HepG2 (cell line): ENCODE measurements at regions not wholly inside any gene's neighbourhood (a gene's known extent, or its start where the extent isn't known, plus 50 kb on each side); places are given as distances from the start of the nearest gene placed in this dataset.

Experiments
- ATAC-seq: fragments of 200-7000 bp; cut with Tn5 transposase; 3 replicates; pipeline ENCODE4 v1.9.1; 2020; ENCODE audit warnings: mild to moderate bottlenecking, moderate library complexity
- BruUV-seq: library from RNA; stranded (reverse); fragments of 400-500 nt; replicated peaks from 2 replicates; lab custom pipeline; 2021; lab: Mats Ljungman, UMichigan
- CTCF ChIA-PET: fragments of 300-600 bp; formaldehyde crosslinking; extraction: SDS; loops from one replicate; lab custom pipeline; 2021; ENCODE audit warnings: low total read pairs, inconsistent platforms, low intra/inter-chr PET ratio; lab: Yijun Ruan, JAX
- POLR2A ChIA-PET: fragments of 350-600 bp; sonication (Branson Sonifier 250); formaldehyde crosslinking; loops from one replicate; lab custom pipeline; 2020; ENCODE audit warnings: antibody characterized with exemption, inconsistent platforms; lab: Yijun Ruan, JAX
- DNase-seq: peaks from one replicate; pipeline ENCODE4 v3.0.0-alpha.2; 2015; ENCODE audit warnings: low spot score
- FAIRE-seq: peaks from 3 replicates; lab custom pipeline; 2011; peaks lifted over from hg19 to GRCh38; lab: Jason Lieb, UNC
- H2AFZ ChIP-seq: one replicate; pipeline ENCODE4 v1.6.1; 2011; ENCODE audit warnings: low read length, inconsistent platforms
- H3K27ac ChIP-seq: fragments of 300-600 bp; 3 replicates; pipeline ENCODE4 v1.8.0; 2011; ENCODE audit warnings: mixed run types, mild to moderate bottlenecking, mixed read lengths, low read length, inconsistent platforms; ENCODE audit not compliant: insufficient read depth; ENCODE audit errors: extremely low read length
- H3K27me3 ChIP-seq, 2 experiments: fragments of 200-600 bp in 1 of 2; 2 replicates in 1 of 2; 3 replicates in 1 of 2; pipeline versions ENCODE4 v1.6.0 to v1.8.0; 2011; ENCODE audit warnings: low read length in 2 of 2, mild to moderate bottlenecking in 2 of 2, moderate library complexity in 2 of 2, inconsistent platforms in 1 of 2; ENCODE audit not compliant: insufficient read depth in 2 of 2, control insufficient read depth in 1 of 2
- H3K36me3 ChIP-seq, 2 experiments: fragments of 200-600 bp in 1 of 2; replicated peaks in 1 of 2; 2 replicates in 1 of 2; 3 replicates in 1 of 2; pipeline versions ENCODE4 v1.5.1 to v1.8.0; 2011; ENCODE audit warnings: low read length in 2 of 2, inconsistent platforms in 1 of 2; ENCODE audit not compliant: insufficient read depth in 2 of 2, control insufficient read depth in 1 of 2
- H3K4me1 ChIP-seq: 2 replicates; pipeline ENCODE4 v1.5.1; 2012; ENCODE audit warnings: low read length, inconsistent platforms; ENCODE audit not compliant: insufficient read depth
- H3K4me2 ChIP-seq: 2 replicates; pipeline ENCODE4 v1.6.0; 2011; ENCODE audit warnings: low read depth, low read length, inconsistent platforms
- H3K4me3 ChIP-seq, 3 experiments: fragments of 200-600 bp in 1 of 3; sonication (generic), shearing (Covaris generic) in 1 of 3; replicated peaks in 1 of 3; 2 replicates each; pipeline ENCODE4 v1.5.1; 2011 to 2016; ENCODE audit warnings: low read length in 3 of 3, inconsistent platforms in 2 of 3, low read depth in 2 of 3, mild to moderate bottlenecking in 2 of 3, control low read depth in 1 of 3, mixed read lengths in 1 of 3; ENCODE audit not compliant: insufficient read depth in 1 of 3
- H3K79me2 ChIP-seq: one replicate; pipeline ENCODE4 v1.6.1; 2011; ENCODE audit warnings: low read length, inconsistent platforms; ENCODE audit not compliant: insufficient read depth
- H3K9ac ChIP-seq: 2 replicates; pipeline ENCODE4 v1.6.0; 2011; ENCODE audit warnings: mild to moderate bottlenecking, low read depth, low read length, inconsistent platforms; ENCODE audit not compliant: insufficient read depth
- H3K9me3 ChIP-seq: 2 replicates; pipeline ENCODE4 v1.5.1; 2012; ENCODE audit warnings: mild to moderate bottlenecking, low read length
- H4K20me1 ChIP-seq: 2 replicates; pipeline ENCODE4 v1.6.0; 2011; ENCODE audit warnings: inconsistent platforms, mild to moderate bottlenecking, low read length, moderate library complexity; ENCODE audit not compliant: insufficient read depth
- ARID2 ChIP-seq: sonication (generic); formaldehyde crosslinking; IDR thresholded peaks from 2 replicates; pipeline ENCODE4 v1.8.1; 2022; ENCODE audit warnings: mild to moderate bottlenecking, missing genetic modification reagents, borderline replicate concordance
- GATAD1 ChIP-seq: IDR thresholded peaks from 2 replicates; pipeline ENCODE4 v1.6.1; 2016; ENCODE audit warnings: missing genetic modification reagents, missing compliant biosample characterization
- NR2C2 ChIP-seq: sonication (generic); formaldehyde crosslinking; IDR thresholded peaks from 2 replicates; pipeline ENCODE4 v1.4.0; 2020; ENCODE audit warnings: missing genetic modification reagents, mild to moderate bottlenecking, moderate library complexity, borderline replicate concordance
- SAFB2 ChIP-seq: sonication (generic); formaldehyde crosslinking; IDR thresholded peaks from 2 replicates; pipeline ENCODE4 v1.5.1; 2020; ENCODE audit warnings: missing genetic modification reagents, low read depth, mild to moderate bottlenecking, borderline replicate concordance
- SIX4 ChIP-seq: sonication (generic); formaldehyde crosslinking; IDR thresholded peaks from 2 replicates; pipeline ENCODE4 v1.4.0; 2020; ENCODE audit warnings: missing genetic modification reagents
- SSRP1 ChIP-seq: IDR thresholded peaks from 2 replicates; pipeline ENCODE4 v1.6.1; 2016; ENCODE audit warnings: control low read depth
- TMF1 ChIP-seq: sonication (generic); formaldehyde crosslinking; IDR thresholded peaks from 2 replicates; pipeline ENCODE4 v1.8.1; 2022; ENCODE audit warnings: low read depth, missing genetic modification reagents
- ZFP37 ChIP-seq: sonication (generic); formaldehyde crosslinking; IDR thresholded peaks from 2 replicates; pipeline ENCODE4 v1.4.0; 2020; ENCODE audit warnings: missing genetic modification reagents, borderline replicate concordance
- ZNF282 ChIP-seq: fragments of 450-650 bp; IDR thresholded peaks from 2 replicates; pipeline ENCODE4 v1.6.1; 2018; ENCODE audit not compliant: partially characterized antibody
- ZNF367 ChIP-seq: sonication (generic); formaldehyde crosslinking; IDR thresholded peaks from 2 replicates; pipeline ENCODE4 v1.4.0; 2020; ENCODE audit warnings: missing genetic modification reagents, borderline replicate concordance
- ZNF567 ChIP-seq: sonication (generic); formaldehyde crosslinking; IDR thresholded peaks from 2 replicates; pipeline ENCODE4 v1.8.1; 2023; ENCODE audit warnings: mild to moderate bottlenecking, missing genetic modification reagents, borderline replicate concordance
- ZNF652 ChIP-seq: IDR thresholded peaks from 2 replicates; pipeline ENCODE4 v1.6.1; 2016; ENCODE audit warnings: low read depth, borderline replicate concordance
- ZNF678 ChIP-seq: sonication (generic); formaldehyde crosslinking; IDR thresholded peaks from 2 replicates; pipeline ENCODE4 v1.4.0; 2020; ENCODE audit warnings: mild to moderate bottlenecking, missing genetic modification reagents
- WGBS: methylation state at CpG from one replicate; pipeline ENCODE4 v1.1.6; 2017; ENCODE audit warnings: low lambda C conversion rate; 5-methylcytosine and 5-hydroxymethylcytosine counted together
- in situ Hi-C: cut with HindIII; loops from 2 replicates; pipeline ENCODE4 v1.10.0; 2017; ENCODE audit warnings: low pct_unique_long_range_greater_than_20kb; ENCODE audit not compliant: extremely low pct_ligation_motif_present
- intact Hi-C: fragments of 100-400 bp; cut with micrococcal nuclease; formaldehyde crosslinking; loops from one replicate; pipeline ENCODE4 v1.10.0; 2022; ENCODE audit not compliant: unreplicated experiment
- TF ChIP-seq, protein P1 (sequence below): sonication (generic); formaldehyde crosslinking; conservative IDR thresholded peaks from 2 replicates; pipeline ENCODE4 v1.4.0; 2020; ENCODE audit warnings: missing genetic modification reagents
- TF ChIP-seq, protein P2 (sequence below): IDR thresholded peaks from 2 replicates; pipeline ENCODE4 v1.6.1; 2016
- TF ChIP-seq, protein P3 (sequence below): sonication (generic); formaldehyde crosslinking; IDR thresholded peaks from 2 replicates; pipeline ENCODE4 v1.4.0; 2020; ENCODE audit warnings: missing genetic modification reagents, borderline replicate concordance

DNA sequence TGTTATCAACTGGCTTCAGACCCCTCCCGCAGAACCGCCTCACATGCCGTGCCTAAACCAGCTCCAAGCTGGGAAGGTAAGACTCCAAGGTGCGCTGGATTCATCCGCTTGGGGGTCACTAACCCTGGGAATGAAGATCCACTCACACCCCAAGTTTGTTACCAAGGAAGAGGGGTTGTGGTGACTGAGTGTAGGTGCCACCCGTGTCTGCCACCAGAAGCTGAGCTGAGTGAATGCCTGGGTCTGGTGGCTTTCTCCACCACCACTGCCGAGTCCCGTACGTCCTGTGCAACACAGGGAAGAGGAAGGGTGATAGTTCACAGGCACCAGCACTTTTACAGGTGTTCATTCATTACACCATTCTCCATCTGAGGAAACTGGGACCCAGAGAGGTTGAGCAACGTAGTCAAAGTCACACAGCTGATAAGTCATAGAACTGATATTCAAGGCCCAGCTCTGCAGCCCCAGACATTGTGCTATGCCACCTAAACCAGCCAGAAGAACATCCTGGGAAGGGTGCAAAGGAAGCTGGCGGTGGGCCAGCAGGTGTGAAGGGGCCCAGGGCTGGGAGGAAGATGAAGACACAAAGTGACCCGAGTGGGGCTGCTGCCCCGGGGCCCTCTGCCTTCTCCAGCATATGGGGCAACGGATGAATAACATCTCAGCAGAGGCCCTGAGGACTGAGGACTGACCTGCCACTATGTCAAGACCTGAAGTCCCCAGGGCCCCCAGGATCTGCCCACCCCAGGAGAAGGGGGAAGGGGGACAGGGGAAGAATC, 70.9 kb upstream of the PPP1R26 start (continued):
- TF ChIP-seq, protein P1, sequence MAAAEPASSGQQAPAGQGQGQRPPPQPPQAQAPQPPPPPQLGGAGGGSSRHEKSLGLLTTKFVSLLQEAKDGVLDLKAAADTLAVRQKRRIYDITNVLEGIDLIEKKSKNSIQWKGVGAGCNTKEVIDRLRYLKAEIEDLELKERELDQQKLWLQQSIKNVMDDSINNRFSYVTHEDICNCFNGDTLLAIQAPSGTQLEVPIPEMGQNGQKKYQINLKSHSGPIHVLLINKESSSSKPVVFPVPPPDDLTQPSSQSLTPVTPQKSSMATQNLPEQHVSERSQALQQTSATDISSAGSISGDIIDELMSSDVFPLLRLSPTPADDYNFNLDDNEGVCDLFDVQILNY (CRISPR knock-in tag): no peak
- no peak for TF ChIP-seq SIX4 (CRISPR knock-in tag)
- no peak for TF ChIP-seq NR2C2 (CRISPR knock-in tag)
- TF ChIP-seq, all 625 proteins: peak for 0

DNA sequence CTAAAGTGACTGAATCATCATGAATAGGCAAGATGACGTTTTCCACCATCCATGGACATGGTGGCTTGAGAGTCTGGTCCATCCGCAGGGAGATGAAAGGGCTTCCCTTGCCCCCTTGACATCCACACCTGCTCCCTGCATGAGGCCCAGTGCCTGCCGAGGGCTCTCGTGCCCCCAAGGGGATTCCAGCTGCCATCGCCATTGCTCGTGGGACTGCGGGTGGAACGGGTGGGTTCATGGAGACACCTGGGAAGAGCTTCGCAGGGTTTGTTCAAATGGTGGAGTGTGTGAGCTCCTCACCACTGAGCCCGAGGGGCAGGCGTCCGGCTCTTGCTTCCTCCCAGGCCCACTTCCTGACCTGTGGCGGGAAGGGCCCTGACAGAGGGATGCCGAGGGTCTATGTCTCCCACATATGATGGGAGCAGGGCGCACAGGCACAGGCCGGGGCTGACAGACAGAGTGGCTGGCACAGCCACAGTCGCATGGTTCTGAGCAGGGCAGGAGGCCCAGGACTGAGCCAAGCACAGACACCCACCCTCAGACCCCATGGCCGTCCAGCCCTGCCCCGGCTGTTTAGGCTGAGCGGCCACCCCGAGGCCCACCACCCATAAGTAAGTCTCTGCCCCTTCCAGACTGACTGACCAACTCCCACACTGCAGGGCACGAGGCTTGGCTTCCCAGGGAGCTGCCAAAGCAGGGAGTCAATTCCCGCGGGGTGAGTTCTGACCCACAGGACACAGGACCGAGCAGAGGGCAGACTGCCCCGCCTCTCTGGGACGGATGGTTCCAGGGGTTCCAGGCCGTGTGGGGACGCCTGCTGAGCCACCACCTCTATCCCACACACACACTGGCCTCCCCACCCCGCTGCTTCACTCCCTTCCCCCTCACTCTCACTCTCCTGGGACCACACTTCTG, 70.0 kb upstream of the PPP1R26 start:
- in situ Hi-C loops (loop anchor here (5.0 kb wide), 1 partner anchor 322 kb away; the partner anchor contains the start of gene OLFM1), intact Hi-C loops (no loop called here)
- Histone ChIP-seq H3K79me2 (no peaks in the 10 kb centered on the region), H3K36me3 (no peaks in the 10 kb centered on the region), H3K4me3 (no peak overlapping the region), H3K9me3 (no peaks in the 10 kb centered on the region), H3K27ac (no peak overlapping the region), H3K4me2 (no peak overlapping the region), H3K27me3 (peaks cover 6 to 63% of the 10 kb centered on the region in 2 experiments), H4K20me1 (no peaks in the 10 kb centered on the region; the same call in 1 of the 2 replicates), H3K9ac (no peak overlapping the region), H3K4me1 (no peaks in the 10 kb centered on the region), H2AFZ (no peak overlapping the region)
- DNase-seq (no peak), ATAC-seq (no peak), FAIRE-seq (no peak)
- ChIA-PET CTCF (interaction anchor here (4.7 kb wide), 1 partner anchor 323 kb away, joined by 62 read pairs; the partner anchor contains the start of gene OLFM1), POLR2A (no interaction called here)
- TF ChIP-seq, protein P2, sequence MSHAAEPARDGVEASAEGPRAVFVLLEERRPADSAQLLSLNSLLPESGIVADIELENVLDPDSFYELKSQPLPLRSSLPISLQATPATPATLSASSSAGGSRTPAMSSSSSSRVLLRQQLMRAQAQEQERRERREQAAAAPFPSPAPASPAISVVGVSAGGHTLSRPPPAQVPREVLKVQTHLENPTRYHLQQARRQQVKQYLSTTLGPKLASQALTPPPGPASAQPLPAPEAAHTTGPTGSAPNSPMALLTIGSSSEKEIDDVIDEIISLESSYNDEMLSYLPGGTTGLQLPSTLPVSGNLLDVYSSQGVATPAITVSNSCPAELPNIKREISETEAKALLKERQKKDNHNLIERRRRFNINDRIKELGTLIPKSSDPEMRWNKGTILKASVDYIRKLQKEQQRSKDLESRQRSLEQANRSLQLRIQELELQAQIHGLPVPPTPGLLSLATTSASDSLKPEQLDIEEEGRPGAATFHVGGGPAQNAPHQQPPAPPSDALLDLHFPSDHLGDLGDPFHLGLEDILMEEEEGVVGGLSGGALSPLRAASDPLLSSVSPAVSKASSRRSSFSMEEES (CRISPR knock-in tag): no peak
- TF ChIP-seq ZNF367 (CRISPR knock-in tag) (no peak), ZNF678 (CRISPR knock-in tag) (no peak), ZNF567 (CRISPR knock-in tag) (no peak), GATAD1 (CRISPR knock-in tag) (no peak), ZFP37 (CRISPR knock-in tag) (no peak), SAFB2 (CRISPR knock-in tag) (no peak), SIX4 (CRISPR knock-in tag) (no peak), SSRP1 (CRISPR knock-in tag) (no peak), ZNF652 (CRISPR knock-in tag) (no peak), ARID2 (CRISPR knock-in tag) (no peak), ZNF282 (no peak), TMF1 (CRISPR knock-in tag) (no peak)
- TF ChIP-seq, protein P3, sequence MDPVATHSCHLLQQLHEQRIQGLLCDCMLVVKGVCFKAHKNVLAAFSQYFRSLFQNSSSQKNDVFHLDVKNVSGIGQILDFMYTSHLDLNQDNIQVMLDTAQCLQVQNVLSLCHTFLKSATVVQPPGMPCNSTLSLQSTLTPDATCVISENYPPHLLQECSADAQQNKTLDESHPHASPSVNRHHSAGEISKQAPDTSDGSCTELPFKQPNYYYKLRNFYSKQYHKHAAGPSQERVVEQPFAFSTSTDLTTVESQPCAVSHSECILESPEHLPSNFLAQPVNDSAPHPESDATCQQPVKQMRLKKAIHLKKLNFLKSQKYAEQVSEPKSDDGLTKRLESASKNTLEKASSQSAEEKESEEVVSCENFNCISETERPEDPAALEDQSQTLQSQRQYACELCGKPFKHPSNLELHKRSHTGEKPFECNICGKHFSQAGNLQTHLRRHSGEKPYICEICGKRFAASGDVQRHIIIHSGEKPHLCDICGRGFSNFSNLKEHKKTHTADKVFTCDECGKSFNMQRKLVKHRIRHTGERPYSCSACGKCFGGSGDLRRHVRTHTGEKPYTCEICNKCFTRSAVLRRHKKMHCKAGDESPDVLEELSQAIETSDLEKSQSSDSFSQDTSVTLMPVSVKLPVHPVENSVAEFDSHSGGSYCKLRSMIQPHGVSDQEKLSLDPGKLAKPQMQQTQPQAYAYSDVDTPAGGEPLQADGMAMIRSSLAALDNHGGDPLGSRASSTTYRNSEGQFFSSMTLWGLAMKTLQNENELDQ (CRISPR knock-in tag): no peak
- BruUV-seq: no TSS peak
- WGBS: 0% methylated on average over 5 of the region's 30 CpGs
